GM21737 (cell line): ENCODE measurements at regions not wholly inside any gene's neighbourhood (a gene's known extent, or its start where the extent isn't known, plus 50 kb on each side); places are given as distances from the start of the nearest gene placed in this dataset.
"Not testable (repeated sequence)": the region's sequence is repeated elsewhere in the genome, so short reads cannot be mapped to it uniquely, and the experiment has no call there.

ENCODE experiments used
- ATAC-seq: cut with Tn5 transposase; IDR thresholded peaks from one replicate; pipeline ENCODE4 v1.9.1; 2021; ENCODE audit warnings: mild to moderate bottlenecking, moderate library complexity; ENCODE audit not compliant: unreplicated experiment

- ATAC-seq, result not testable (repeated sequence)
These were observed 62.7 kb upstream of the SOX11 start for GRCh38 chr2:5629510-5629909.

GRCh38 chr2:5637051-5637450 is 55.1 kb upstream of the SOX11 start:
- ATAC-seq, result not testable (repeated sequence)
